GM10248 (cell line): ENCODE measurements at regions not wholly inside any gene's neighbourhood (a gene's known extent, or its start where the extent isn't known, plus 50 kb on each side); places are given as distances from the start of the nearest gene placed in this dataset.

Experiments used
- CTCF ChIA-PET: fragments of 300-600 bp; sonication (Branson Sonifier 250); formaldehyde crosslinking; extraction: SDS; loops from one replicate; lab custom pipeline; 2021; ENCODE audit warnings: antibody characterized with exemption; lab: Yijun Ruan, JAX
- POLR2A ChIA-PET: fragments of 350-650 bp; sonication (Branson Sonifier 250); formaldehyde crosslinking; extraction: SDS; loops from one replicate; lab custom pipeline; 2020; ENCODE audit warnings: antibody characterized with exemption; lab: Yijun Ruan, JAX
- DNase-seq: peaks from one replicate; pipeline ENCODE4 v3.0.0; 2012; ENCODE audit errors: extremely low spot score
- CTCF ChIP-seq: IDR thresholded peaks from 2 replicates; pipeline ENCODE4 v1.5.1; 2012; ENCODE audit warnings: mild to moderate bottlenecking, low read depth; ENCODE audit errors: extremely low read depth, missing control alignments, control extremely low read depth

DNA sequence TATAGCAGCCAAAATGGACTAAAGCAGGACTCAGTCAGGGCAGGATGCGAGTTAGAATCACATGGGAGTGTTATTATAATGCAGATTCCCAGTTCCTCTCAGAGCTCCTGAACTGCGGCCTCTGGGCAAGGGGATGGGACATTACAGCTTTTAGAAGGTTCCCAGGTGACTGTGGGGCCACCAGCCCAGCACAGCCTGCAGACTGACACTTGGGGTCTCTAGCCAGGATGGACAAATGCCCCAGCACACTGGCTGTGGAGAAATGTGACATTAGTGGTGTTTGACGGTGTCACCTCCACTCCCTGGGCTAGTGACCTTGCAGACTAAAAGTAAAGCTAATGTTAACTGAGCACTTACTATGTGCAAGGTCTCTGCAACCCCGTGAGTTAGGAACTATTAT, 238.0 kb upstream of the HS6ST1 start:
- no peak for DNase-seq
- ChIA-PET CTCF (interaction anchor here (1.2 kb wide), 1 partner anchor 41 kb away, joined by 3 read pairs; no protein-coding TSS in a partner anchor), POLR2A (no interaction called here)
- TF ChIP-seq CTCF: no peak

- ChIA-PET POLR2A (no interaction called here), CTCF (interaction anchor here (1.2 kb wide), 1 partner anchor 41 kb away, joined by 3 read pairs; no protein-coding TSS in a partner anchor)
- TF ChIP-seq CTCF: no peak
- no peak for DNase-seq
Observed at GRCh38 chr2:128557069-128557468, 238.4 kb upstream of the HS6ST1 start.

DNA sequence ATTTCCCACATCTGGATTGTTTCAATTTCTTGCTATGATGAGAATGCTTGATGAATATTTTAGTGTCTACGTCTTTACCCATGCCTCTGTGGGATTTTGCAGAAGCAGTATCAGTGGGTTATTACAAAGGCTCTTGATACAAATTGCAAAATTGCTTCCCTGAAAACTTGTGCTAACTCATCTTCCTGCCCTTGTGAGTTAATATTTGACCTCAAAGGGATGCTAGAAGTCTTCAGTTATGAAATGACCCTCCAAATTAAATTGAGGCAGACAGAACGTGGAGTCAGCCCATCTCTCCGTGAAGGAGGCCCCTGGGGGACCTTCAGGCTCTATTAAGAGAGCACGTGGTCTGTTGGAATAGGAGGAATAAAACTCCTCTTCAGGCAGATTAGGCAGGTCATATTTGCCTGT, 239.2 kb upstream of the HS6ST1 start:
- ChIA-PET CTCF (no interaction called here), POLR2A (no interaction called here)
- no peak for TF ChIP-seq CTCF
- no peak for DNase-seq

DNA sequence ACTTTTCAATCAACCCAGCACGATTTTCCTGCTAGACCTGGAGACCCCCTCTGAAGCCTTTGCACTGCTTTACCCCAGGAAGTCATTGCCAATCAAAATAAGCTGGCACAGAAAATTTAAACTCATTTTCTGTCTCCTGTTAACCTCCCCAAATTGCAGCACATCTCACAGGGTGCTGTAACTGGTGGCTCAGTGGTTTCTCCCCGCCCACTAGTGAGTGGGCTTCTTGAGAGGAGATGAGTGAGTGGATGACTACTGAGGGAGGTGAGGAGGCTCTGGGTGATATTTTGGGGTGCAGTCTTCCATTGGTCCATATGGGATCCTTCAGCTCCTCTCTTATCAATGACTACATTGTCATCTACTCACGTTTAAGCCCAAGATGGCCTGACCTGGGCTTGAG, 239.8 kb upstream of the HS6ST1 start:
- no peak for DNase-seq
- ChIA-PET CTCF (interaction anchor here (1.4 kb wide), 1 partner anchor 9 kb away, joined by 3 read pairs; no protein-coding TSS in a partner anchor), POLR2A (no interaction called here)
- no peak for TF ChIP-seq CTCF

- ChIA-PET POLR2A (no interaction called here), CTCF (interaction anchor here (1.4 kb wide), 1 partner anchor 10 kb away, joined by 3 read pairs; no protein-coding TSS in a partner anchor)
- DNase-seq: no peak
- no peak for TF ChIP-seq CTCF
Observed at GRCh38 chr2:128558895-128559532, 240.3 kb upstream of the HS6ST1 start.

DNA sequence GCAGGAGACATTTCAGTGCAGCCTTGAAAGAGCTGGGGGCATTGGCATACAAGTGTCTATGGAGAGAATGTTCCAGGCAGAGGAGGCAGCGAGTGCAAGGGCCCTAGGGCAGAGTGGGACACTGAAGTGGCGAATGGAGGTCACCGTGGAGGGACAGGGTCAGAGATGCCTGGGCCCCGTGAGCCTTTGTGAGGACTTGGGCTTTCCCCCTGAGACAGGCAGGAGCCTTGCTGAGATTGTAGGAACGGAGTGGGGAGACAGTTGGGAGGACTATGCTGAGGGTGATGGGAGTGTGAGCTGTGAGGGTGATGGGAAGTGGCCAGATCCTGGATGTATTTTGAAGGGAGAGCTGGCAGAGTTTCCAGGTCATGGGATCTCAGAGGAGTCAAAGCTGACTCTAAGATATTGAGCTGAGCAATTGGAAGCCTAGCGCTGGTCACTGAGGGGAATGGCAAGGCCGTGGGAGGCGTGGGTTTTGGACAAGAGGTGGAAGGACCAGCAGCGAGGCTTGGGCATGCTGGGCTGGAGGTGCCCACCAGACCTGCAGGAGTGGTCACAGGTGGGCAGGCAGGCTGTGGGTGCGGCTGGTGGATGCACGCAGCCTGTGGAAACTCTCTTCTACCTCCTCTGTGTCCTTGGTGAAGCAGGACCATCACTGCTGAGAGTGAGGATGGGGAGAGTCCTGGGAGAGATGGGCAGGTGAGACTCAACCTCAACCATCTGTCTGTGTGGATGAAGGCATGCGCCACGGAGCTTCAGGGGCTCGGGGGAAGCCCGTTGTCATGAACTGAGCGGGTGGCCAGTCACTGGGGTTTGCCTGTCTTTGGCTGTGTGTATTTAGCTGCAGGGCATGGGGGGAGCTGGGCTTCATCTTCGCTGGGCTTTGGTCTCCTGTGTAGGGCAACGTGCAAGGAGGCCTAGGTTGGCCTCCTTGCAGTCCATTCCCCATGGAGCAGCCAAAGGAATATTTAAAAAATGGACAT, 241.2 kb upstream of the HS6ST1 start:
- TF ChIP-seq CTCF: no peak
- ChIA-PET POLR2A (no interaction called here), CTCF (interaction anchor here (1.4 kb wide), 1 partner anchor 10 kb away, joined by 3 read pairs; no protein-coding TSS in a partner anchor)
- no peak for DNase-seq
